ENCODE measurements at regions not wholly inside any gene's neighbourhood (a gene's known extent, or its start where the extent isn't known, plus 50 kb on each side); places are given as distances from the start of the nearest gene placed in this dataset.
"Not testable (repeated sequence)": the region's sequence is repeated elsewhere in the genome, so short reads cannot be mapped to it uniquely, and the experiment has no call there.

- not testable (repeated sequence) for TF ChIP-seq CTCF (IDR thresholded peaks at IDR 0.05); REST (IDR thresholded peaks at IDR 0.05; ENCODE audit: insufficient read depth in 1 of 2, low read depth in 2 of 2, low read length in 1 of 2); POLR2AphosphoS5 (IDR thresholded peaks at IDR 0.05; ENCODE audit: low read depth, low read length)
Measured at GRCh38 chr4:117922311-117922710, 112.0 kb upstream of the NDST3 start.
